Lung (tissue), 11 donors: ENCODE measurements at regions not wholly inside any gene's neighbourhood (a gene's known extent, or its start where the extent isn't known, plus 50 kb on each side); places are given as distances from the start of the nearest gene placed in this dataset.

Source experiments
- ATAC-seq: fragments of 200-7000 bp; cut with Tn5 transposase; one replicate; pipeline ENCODE4 v1.9.1; 2020; ENCODE audit warnings: moderate number of reproducible peaks; ENCODE audit not compliant: insufficient read depth, low FRiP score
- DNase-seq, 3 donors: peaks; one replicate each; pipeline ENCODE4 v3.0.0-alpha.2; 2013 to 2017
- H3K27ac ChIP-seq, 2 donors: one replicate each; pipeline ENCODE4 v1.5.1; 2013; ENCODE audit warnings: mild to moderate bottlenecking in 2 of 2, moderate library complexity in 2 of 2, control low read depth in 1 of 2, inconsistent platforms in 1 of 2, low read depth in 1 of 2, low read length in 1 of 2
- H3K27me3 ChIP-seq, 3 donors: one replicate each; pipeline ENCODE4 v1.5.1; 2013; ENCODE audit warnings: low read length in 2 of 3; ENCODE audit not compliant: control insufficient read depth in 3 of 3, insufficient read depth in 3 of 3
- H3K36me3 ChIP-seq, 4 donors: one replicate each; pipeline ENCODE4 v1.5.1; 2013; ENCODE audit warnings: low read length in 4 of 4, mild to moderate bottlenecking in 1 of 4, moderate library complexity in 1 of 4; ENCODE audit not compliant: control insufficient read depth in 4 of 4, insufficient read depth in 4 of 4
- H3K4me1 ChIP-seq, 5 donors: one replicate each; pipeline ENCODE4 v1.5.1; 2013; ENCODE audit warnings: low read length in 5 of 5, mild to moderate bottlenecking in 2 of 5, moderate library complexity in 1 of 5; ENCODE audit not compliant: control insufficient read depth in 5 of 5, insufficient read depth in 5 of 5
- H3K4me3 ChIP-seq: one replicate; pipeline ENCODE4 v1.5.1; 2013; ENCODE audit warnings: mild to moderate bottlenecking, control low read depth, moderate library complexity
- H3K9ac ChIP-seq, 2 donors: one replicate each; pipeline ENCODE4 v1.5.1; 2013; ENCODE audit warnings: low read length in 2 of 2, control low read depth in 1 of 2; ENCODE audit not compliant: insufficient read depth in 1 of 2
- H3K9me3 ChIP-seq, 4 donors: one replicate each; pipeline ENCODE4 v1.5.1; 2013; ENCODE audit warnings: low read length in 3 of 4, mild to moderate bottlenecking in 1 of 4, moderate library complexity in 1 of 4; ENCODE audit not compliant: control insufficient read depth in 4 of 4, insufficient read depth in 3 of 4
- CTCF ChIP-seq: IDR thresholded peaks from 2 replicates; pipeline ENCODE4 v1.5.1; 2012; ENCODE audit warnings: mild to moderate bottlenecking; ENCODE audit errors: control extremely low read depth, extremely low read depth
- WGBS, 2 donors: extraction: QIAGEN DNeasy Blood & Tissue Kit; methylation state at CpG; one replicate each; pipeline ENCODE4 v1.1.7; 2013; 5-methylcytosine and 5-hydroxymethylcytosine counted together
- donor health status: control.
- donor health status: control.
- donor health status: Bipolar disorder and iron deficiency.
- donor health status: healthy.
- donor health status: DM: yes; HTN: yes; CAD: no.

- DNase-seq (no peak), ATAC-seq (no peak)
- no peak for TF ChIP-seq CTCF
- H3K4me1 ChIP-seq = no peaks in the 10 kb centered on the region
- 93 to 97% methylated on average over 3 of the region's 3 CpGs for WGBS, 2 donors
- no peak overlapping the region for H3K27ac ChIP-seq
- H3K9me3 ChIP-seq = peaks cover 0 to 4% (median 0%) of the 10 kb centered on the region in 4 donors
- no peak overlapping the region for H3K9ac ChIP-seq
- no peak overlapping the region for H3K4me3 ChIP-seq
- no peaks in the 10 kb centered on the region for H3K36me3 ChIP-seq
- H3K27me3 ChIP-seq = no peaks in the 10 kb centered on the region
Observed at GRCh38 chr14:54125109-54125508, 168.5 kb upstream of the BMP4 start.

- ATAC-seq = no peak
- Histone ChIP-seq H3K27ac (no peak overlapping the region), H3K36me3 (no peaks in the 10 kb centered on the region), H3K4me1 (no peaks in the 10 kb centered on the region), H3K27me3 (no peaks in the 10 kb centered on the region), H3K4me3 (no peak overlapping the region), H3K9me3 (peaks cover 0 to 4% (median 0%) of the 10 kb centered on the region in 4 donors), H3K9ac (no peak overlapping the region)
- 92 to 97% methylated on average over 3 of the region's 3 CpGs for WGBS, 2 donors
- TF ChIP-seq CTCF = no peak
- no peak for DNase-seq
Observed at GRCh38 chr14:54126947-54127346, 170.3 kb upstream of the BMP4 start.

- ATAC-seq = no peak
- no peak overlapping the region for H3K9ac ChIP-seq
- no peaks in the 10 kb centered on the region for H3K27me3 ChIP-seq
- no peaks in the 10 kb centered on the region for H3K36me3 ChIP-seq
- H3K9me3 ChIP-seq = peaks cover 0 to 4% (median 0%) of the 10 kb centered on the region in 4 donors
- H3K4me1 ChIP-seq = no peaks in the 10 kb centered on the region
- no peak overlapping the region for H3K4me3 ChIP-seq
- no peak for TF ChIP-seq CTCF
- H3K27ac ChIP-seq = no peak overlapping the region
- no peak for DNase-seq
- WGBS, 2 donors = 22 to 49% methylated on average over 2 of the region's 2 CpGs
Observed at GRCh38 chr14:54127526-54127925, 170.9 kb upstream of the BMP4 start.
